ENCODE measurements at regions not wholly inside any gene's neighbourhood (a gene's known extent, or its start where the extent isn't known, plus 50 kb on each side); places are given as distances from the start of the nearest gene placed in this dataset.
A peak's percentile ranks its signal among the peaks of the same experiment; 100 is the strongest.
"Not testable (repeated sequence)": the region's sequence is repeated elsewhere in the genome, so short reads cannot be mapped to it uniquely, and the experiment has no call there.

DNA sequence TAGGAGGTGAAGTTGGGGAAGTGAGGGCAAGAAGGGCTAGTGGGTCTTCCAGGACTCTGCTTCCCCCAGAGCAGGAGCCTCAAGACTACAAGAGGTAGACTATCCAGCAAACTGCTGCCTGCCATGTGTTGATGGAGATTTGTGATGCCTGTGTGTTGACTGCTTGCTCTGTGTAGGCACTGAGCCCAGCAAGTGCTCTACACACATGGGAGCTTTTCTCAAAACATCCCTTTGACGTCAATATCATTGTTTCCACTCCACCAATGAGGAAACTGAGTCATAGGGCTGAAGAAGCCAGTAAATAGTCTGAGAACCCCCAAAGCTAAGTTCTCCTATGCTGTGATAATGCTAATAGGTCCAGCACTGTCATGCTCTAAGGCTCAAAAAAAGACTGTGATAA, 207.2 kb upstream of the NFIA start (continued):
- TF ChIP-seq, protein P1, sequence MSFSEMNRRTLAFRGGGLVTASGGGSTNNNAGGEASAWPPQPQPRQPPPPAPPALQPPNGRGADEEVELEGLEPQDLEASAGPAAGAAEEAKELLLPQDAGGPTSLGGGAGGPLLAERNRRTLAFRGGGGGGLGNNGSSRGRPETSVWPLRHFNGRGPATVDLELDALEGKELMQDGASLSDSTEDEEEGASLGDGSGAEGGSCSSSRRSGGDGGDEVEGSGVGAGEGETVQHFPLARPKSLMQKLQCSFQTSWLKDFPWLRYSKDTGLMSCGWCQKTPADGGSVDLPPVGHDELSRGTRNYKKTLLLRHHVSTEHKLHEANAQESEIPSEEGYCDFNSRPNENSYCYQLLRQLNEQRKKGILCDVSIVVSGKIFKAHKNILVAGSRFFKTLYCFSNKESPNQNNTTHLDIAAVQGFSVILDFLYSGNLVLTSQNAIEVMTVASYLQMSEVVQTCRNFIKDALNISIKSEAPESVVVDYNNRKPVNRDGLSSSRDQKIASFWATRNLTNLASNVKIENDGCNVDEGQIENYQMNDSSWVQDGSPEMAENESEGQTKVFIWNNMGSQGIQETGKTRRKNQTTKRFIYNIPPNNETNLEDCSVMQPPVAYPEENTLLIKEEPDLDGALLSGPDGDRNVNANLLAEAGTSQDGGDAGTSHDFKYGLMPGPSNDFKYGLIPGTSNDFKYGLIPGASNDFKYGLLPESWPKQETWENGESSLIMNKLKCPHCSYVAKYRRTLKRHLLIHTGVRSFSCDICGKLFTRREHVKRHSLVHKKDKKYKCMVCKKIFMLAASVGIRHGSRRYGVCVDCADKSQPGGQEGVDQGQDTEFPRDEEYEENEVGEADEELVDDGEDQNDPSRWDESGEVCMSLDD (tag by site-specific recombination; IDR thresholded peaks at IDR 0.05) = no peak
- TF ChIP-seq GLI4 (tag by site-specific recombination; IDR thresholded peaks at IDR 0.05) (no peak), ZNF529 (tag by site-specific recombination; IDR thresholded peaks at IDR 0.05; ENCODE audit: insufficient replicate concordance) (no peak)

DNA sequence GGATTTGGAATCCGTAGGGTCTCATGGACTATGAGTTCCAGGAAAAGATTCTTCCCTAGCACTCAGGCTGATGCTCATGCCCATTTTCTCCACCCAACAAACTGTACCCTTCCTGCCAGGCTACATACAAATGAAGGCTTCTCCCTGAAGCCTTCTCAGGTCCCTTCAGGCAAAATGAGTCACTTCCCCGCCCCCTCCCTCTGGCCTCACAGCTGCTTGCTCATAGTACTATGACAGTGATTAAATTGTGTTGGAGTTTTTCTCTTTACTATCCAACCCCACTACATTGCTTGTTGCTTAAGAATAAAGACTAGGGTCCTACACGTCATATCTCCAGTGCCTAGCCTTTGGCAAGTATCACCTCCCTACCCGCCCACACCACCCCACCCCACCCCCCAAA, 207.6 kb upstream of the NFIA start:
- POLR2A ChIA-PET = no interaction called here
- Histone ChIP-seq H3K4me3 (ENCODE audit: low read depth, low read length) (no peak overlapping the region), H3K27ac (ENCODE audit: extremely low read depth, low read depth, low read length) (no peak overlapping the region), H3K4me1 (ENCODE audit: control insufficient read depth, insufficient read depth, low read length) (no peaks in the 10 kb centered on the region), H3K9me3 (ENCODE audit: control insufficient read depth, insufficient read depth, low read depth, low read length) (no peaks in the 10 kb centered on the region), H3K36me3 (ENCODE audit: control insufficient read depth in 2 of 2, insufficient read depth in 1 of 2, low read length in 2 of 2) (no peaks in the 10 kb centered on the region)
- TF ChIP-seq EGR2 (tag by site-specific recombination; IDR thresholded peaks at IDR 0.05; ENCODE audit: low read depth) (peak; percentile 41), KLF16 (tag by site-specific recombination; IDR thresholded peaks at IDR 0.05) (0 out of 2 replicates have a peak, but pooled peaks have one; percentile 29), ZNF561 (tag by site-specific recombination; IDR thresholded peaks at IDR 0.05; ENCODE audit: borderline replicate concordance) (no peak), ZNF555 (tag by site-specific recombination; conservative IDR thresholded peaks at IDR 0.05) (no peak), ZFHX2 (tag by site-specific recombination; conservative IDR thresholded peaks at IDR 0.05) (peak; percentile 48; the same call in 1 of the 2 replicates), ZNF169 (tag by site-specific recombination; IDR thresholded peaks at IDR 0.05) (no peak), GFI1B (tag by site-specific recombination; IDR thresholded peaks at IDR 0.05) (no peak), SALL2 (tag by site-specific recombination; IDR thresholded peaks at IDR 0.05; ENCODE audit: borderline replicate concordance) (no peak), ZNF76 (tag by site-specific recombination; IDR thresholded peaks at IDR 0.05; ENCODE audit: borderline replicate concordance, low read depth) (no peak)
- TF ChIP-seq, protein P2, sequence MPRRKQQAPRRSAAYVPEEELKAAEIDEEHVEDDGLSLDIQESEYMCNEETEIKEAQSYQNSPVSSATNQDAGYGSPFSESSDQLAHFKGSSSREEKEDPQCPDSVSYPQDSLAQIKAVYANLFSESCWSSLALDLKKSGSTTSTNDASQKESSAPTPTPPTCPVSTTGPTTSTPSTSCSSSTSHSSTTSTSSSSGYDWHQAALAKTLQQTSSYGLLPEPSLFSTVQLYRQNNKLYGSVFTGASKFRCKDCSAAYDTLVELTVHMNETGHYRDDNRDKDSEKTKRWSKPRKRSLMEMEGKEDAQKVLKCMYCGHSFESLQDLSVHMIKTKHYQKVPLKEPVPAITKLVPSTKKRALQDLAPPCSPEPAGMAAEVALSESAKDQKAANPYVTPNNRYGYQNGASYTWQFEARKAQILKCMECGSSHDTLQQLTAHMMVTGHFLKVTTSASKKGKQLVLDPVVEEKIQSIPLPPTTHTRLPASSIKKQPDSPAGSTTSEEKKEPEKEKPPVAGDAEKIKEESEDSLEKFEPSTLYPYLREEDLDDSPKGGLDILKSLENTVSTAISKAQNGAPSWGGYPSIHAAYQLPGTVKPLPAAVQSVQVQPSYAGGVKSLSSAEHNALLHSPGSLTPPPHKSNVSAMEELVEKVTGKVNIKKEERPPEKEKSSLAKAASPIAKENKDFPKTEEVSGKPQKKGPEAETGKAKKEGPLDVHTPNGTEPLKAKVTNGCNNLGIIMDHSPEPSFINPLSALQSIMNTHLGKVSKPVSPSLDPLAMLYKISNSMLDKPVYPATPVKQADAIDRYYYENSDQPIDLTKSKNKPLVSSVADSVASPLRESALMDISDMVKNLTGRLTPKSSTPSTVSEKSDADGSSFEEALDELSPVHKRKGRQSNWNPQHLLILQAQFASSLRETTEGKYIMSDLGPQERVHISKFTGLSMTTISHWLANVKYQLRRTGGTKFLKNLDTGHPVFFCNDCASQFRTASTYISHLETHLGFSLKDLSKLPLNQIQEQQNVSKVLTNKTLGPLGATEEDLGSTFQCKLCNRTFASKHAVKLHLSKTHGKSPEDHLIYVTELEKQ (tag by site-specific recombination; IDR thresholded peaks at IDR 0.05; ENCODE audit: borderline replicate concordance) = no peak
- CTCF ChIA-PET = no interaction called here

DNA sequence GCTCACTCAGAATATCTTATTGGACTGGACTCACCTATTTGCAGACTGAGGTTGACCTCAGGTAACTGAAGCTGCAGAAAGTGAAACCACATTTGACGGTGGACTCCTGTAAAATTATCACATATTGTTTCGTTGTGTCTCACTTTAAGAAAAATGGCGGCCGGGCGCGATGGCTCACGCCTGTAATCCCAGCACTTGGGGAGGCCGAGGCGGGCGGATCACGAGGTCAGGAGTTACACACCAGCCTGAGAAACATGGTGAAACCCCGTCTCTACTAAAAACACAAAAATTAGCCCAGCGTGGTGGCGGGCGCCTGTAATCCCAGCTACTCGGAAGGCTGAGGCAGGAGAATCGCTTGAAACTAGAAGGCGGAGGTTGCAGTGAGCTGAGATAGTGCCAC, 209.0 kb upstream of the NFIA start:
- CTCF ChIA-PET = interaction anchor here (0.5 kb wide), 1 partner anchor 14 kb away, joined by 3 read pairs; no protein-coding TSS in a partner anchor
- H3K4me3 ChIP-seq (ENCODE audit: low read depth, low read length); H3K4me1 ChIP-seq (ENCODE audit: control insufficient read depth, insufficient read depth, low read length); H3K27ac ChIP-seq (ENCODE audit: extremely low read depth, low read depth, low read length); H3K9me3 ChIP-seq (ENCODE audit: control insufficient read depth, insufficient read depth, low read depth, low read length); POLR2A ChIA-PET; H3K36me3 ChIP-seq (ENCODE audit: control insufficient read depth in 2 of 2, insufficient read depth in 1 of 2, low read length in 2 of 2): not testable (repeated sequence)

DNA sequence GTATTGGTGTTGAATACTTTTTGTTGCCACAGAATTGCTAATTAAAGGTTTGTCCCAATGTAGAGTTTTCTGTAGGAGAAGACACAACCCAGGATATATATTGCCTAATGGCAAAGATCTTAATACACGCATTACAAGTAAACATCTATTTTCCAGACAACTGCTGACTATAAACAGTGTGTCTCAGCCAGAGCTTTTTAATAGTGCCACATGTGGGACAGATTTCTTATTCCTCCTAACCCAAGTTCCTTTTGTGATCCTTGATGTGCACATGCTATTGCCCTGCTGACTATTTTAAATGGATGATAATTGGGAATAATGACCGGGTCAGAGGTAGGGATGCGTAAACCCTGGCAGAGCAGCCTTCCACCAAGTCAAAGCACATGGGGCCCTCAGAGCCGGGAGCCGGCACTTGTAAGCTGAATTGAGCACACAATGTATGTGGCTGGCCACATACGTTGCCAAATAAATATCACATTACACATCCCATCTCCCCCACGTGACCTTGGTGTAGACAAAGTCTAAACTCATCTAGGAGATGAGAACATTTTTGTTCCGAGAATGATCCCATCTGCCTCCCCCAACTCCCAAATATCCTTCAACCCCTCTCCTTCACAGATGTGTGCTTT, 209.8 kb upstream of the NFIA start:
- Histone ChIP-seq H3K36me3 (ENCODE audit: control insufficient read depth in 2 of 2, insufficient read depth in 1 of 2, low read length in 2 of 2) (no peaks in the 10 kb centered on the region), H3K9me3 (ENCODE audit: control insufficient read depth, insufficient read depth, low read depth, low read length) (no peaks in the 10 kb centered on the region), H3K4me3 (ENCODE audit: low read depth, low read length) (no peak overlapping the region), H3K27ac (ENCODE audit: extremely low read depth, low read depth, low read length) (no peak overlapping the region), H3K4me1 (ENCODE audit: control insufficient read depth, insufficient read depth, low read length) (no peaks in the 10 kb centered on the region)
- CTCF ChIA-PET = no interaction called here
- POLR2A ChIA-PET = no interaction called here
- TF ChIP-seq, protein P3, sequence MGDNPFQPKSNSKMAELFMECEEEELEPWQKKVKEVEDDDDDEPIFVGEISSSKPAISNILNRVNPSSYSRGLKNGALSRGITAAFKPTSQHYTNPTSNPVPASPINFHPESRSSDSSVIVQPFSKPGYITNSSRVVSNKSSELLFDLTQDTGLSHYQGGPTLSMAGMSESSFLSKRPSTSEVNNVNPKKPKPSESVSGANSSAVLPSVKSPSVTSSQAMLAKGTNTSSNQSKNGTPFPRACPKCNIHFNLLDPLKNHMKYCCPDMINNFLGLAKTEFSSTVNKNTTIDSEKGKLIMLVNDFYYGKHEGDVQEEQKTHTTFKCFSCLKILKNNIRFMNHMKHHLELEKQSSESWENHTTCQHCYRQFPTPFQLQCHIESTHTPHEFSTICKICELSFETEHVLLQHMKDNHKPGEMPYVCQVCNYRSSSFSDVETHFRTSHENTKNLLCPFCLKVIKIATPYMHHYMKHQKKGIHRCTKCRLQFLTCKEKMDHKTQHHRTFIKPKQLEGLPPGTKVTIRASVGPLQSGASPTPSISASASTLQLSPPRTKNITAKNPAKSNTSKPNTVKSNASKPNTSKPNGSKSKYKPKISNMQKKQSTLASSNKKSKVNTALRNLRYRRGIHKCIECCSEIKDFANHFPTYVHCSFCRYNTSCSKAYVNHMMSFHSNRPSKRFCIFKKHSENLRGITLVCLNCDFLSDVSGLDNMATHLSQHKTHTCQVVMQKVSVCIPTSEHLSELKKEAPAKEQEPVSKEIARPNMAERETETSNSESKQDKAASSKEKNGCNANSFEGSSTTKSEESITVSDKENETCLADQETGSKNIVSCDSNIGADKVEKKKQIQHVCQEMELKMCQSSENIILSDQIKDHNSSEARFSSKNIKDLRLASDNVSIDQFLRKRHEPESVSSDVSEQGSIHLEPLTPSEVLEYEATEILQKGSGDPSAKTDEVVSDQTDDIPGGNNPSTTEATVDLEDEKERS (tag by site-specific recombination; IDR thresholded peaks at IDR 0.05) = no peak
- no peak for TF ChIP-seq HOXC10 (CRISPR knock-in tag; IDR thresholded peaks at IDR 0.05)
- TF ChIP-seq ZNF560 (tag by site-specific recombination; IDR thresholded peaks at IDR 0.05; ENCODE audit: borderline replicate concordance) = no peak
- TF ChIP-seq, protein P4, sequence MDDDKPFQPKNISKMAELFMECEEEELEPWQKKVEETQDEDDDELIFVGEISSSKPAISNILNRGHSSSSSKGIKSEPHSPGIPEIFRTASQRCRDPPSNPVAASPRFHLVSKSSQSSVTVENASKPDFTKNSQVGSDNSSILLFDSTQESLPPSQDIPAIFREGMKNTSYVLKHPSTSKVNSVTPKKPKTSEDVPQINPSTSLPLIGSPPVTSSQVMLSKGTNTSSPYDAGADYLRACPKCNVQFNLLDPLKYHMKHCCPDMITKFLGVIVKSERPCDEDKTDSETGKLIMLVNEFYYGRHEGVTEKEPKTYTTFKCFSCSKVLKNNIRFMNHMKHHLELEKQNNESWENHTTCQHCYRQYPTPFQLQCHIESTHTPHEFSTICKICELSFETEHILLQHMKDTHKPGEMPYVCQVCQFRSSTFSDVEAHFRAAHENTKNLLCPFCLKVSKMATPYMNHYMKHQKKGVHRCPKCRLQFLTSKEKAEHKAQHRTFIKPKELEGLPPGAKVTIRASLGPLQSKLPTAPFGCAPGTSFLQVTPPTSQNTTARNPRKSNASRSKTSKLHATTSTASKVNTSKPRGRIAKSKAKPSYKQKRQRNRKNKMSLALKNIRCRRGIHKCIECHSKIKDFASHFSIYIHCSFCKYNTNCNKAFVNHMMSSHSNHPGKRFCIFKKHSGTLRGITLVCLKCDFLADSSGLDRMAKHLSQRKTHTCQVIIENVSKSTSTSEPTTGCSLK (tag by site-specific recombination; IDR thresholded peaks at IDR 0.05) = no peak
- TF ChIP-seq ZNF544 (tag by site-specific recombination; IDR thresholded peaks at IDR 0.05) = no peak

All from HEK293 (cell line).